Fibroblast of mammary gland (primary cell): ENCODE measurements at regions not wholly inside any gene's neighbourhood (a gene's known extent, or its start where the extent isn't known, plus 50 kb on each side); places are given as distances from the start of the nearest gene placed in this dataset.
A peak's percentile ranks its signal among the peaks of the same experiment; 100 is the strongest.

Experiments
- DNase-seq: peaks from one replicate; pipeline ENCODE4 v3.0.0-alpha.2; 2010; ENCODE audit warnings: low read depth
- H3K4me3 ChIP-seq: 2 replicates; pipeline ENCODE4 v1.5.1; 2011; ENCODE audit warnings: low read depth, mild to moderate bottlenecking, low read length, moderate library complexity; ENCODE audit not compliant: control insufficient read depth
- CTCF ChIP-seq: conservative IDR thresholded peaks from 2 replicates; pipeline ENCODE4 v1.5.1; 2011; ENCODE audit warnings: low read depth, low read length, inconsistent platforms; ENCODE audit not compliant: control insufficient read depth, insufficient read depth

GRCh38 chr2:183926433-183926832 lies 671.9 kb upstream of the ZNF804A start:
- TF ChIP-seq CTCF = no peak
- no peak for DNase-seq
- H3K4me3 ChIP-seq = no peak overlapping the region

- DNase-seq = peak; percentile 80
- TF ChIP-seq CTCF = no peak
- H3K4me3 ChIP-seq = no peak overlapping the region
Measured at GRCh38 chr2:183927406-183928325, 670.7 kb upstream of the ZNF804A start.

- DNase-seq = no peak
- no peak for TF ChIP-seq CTCF
- H3K4me3 ChIP-seq = no peak overlapping the region
Measured at GRCh38 chr2:183935005-183935404, 663.3 kb upstream of the ZNF804A start.

- no peak for TF ChIP-seq CTCF
- no peak overlapping the region for H3K4me3 ChIP-seq
- no peak for DNase-seq
Measured at GRCh38 chr2:183937220-183937619, 661.1 kb upstream of the ZNF804A start.

- no peak overlapping the region for H3K4me3 ChIP-seq
- no peak for TF ChIP-seq CTCF
Measured at GRCh38 chr2:183946193-183946592, 652.1 kb upstream of the ZNF804A start.

GRCh38 chr2:183948861-183949260 lies 649.5 kb upstream of the ZNF804A start:
- no peak overlapping the region for H3K4me3 ChIP-seq
- DNase-seq = no peak
- TF ChIP-seq CTCF = no peak

More at GRCh38 chr2:183946193-183946592, 652.1 kb upstream of the ZNF804A start:
- no peak for DNase-seq
